Neural progenitor cell (in vitro differentiated cells): ENCODE measurements at regions not wholly inside any gene's neighbourhood (a gene's known extent, or its start where the extent isn't known, plus 50 kb on each side); places are given as distances from the start of the nearest gene placed in this dataset.
"Not testable (repeated sequence)": the region's sequence is repeated elsewhere in the genome, so short reads cannot be mapped to it uniquely, and the experiment has no call there.

ENCODE experiments used
- DNase-seq: peaks from one replicate; pipeline ENCODE4 v3.0.0-alpha.2; 2016; ENCODE audit warnings: low spot score
- H2AFZ ChIP-seq: fragments of 200-600 bp; sonication (generic); replicated peaks from 2 replicates; pipeline ENCODE4 v1.6.1; 2016; ENCODE audit warnings: antibody characterized with exemption
- H3F3A ChIP-seq: fragments of 200-600 bp; sonication (generic); 2 replicates; pipeline ENCODE4 v1.6.1; 2016; ENCODE audit warnings: antibody characterized with exemption, low read depth
- H3K27ac ChIP-seq: fragments of 200-600 bp; sonication (generic); 2 replicates; pipeline ENCODE4 v1.5.1; 2016; ENCODE audit warnings: mild to moderate bottlenecking
- H3K27me3 ChIP-seq: fragments of 200-600 bp; sonication (generic); 2 replicates; pipeline ENCODE4 v1.6.1; 2016; ENCODE audit warnings: mild to moderate bottlenecking, moderate library complexity
- H3K36me3 ChIP-seq: fragments of 200-600 bp; sonication (generic); 2 replicates; pipeline ENCODE4 v1.5.1; 2016
- H3K4me1 ChIP-seq: fragments of 200-600 bp; sonication (generic); 2 replicates; pipeline ENCODE4 v1.6.1; 2016; ENCODE audit warnings: mixed run types
- H3K4me2 ChIP-seq: fragments of 200-600 bp; sonication (generic); 2 replicates; pipeline ENCODE4 v1.6.1; 2016
- H3K4me3 ChIP-seq: fragments of 200-600 bp; sonication (generic); 2 replicates; pipeline ENCODE4 v1.5.1; 2016
- H3K79me2 ChIP-seq: fragments of 200-600 bp; sonication (generic); 2 replicates; pipeline ENCODE4 v1.6.1; 2016; ENCODE audit warnings: low read depth
- H3K9ac ChIP-seq: fragments of 200-600 bp; sonication (generic); 2 replicates; pipeline ENCODE4 v1.6.1; 2016
- H3K9me3 ChIP-seq: fragments of 200-600 bp; sonication (generic); 2 replicates; pipeline ENCODE4 v1.5.1; 2016; ENCODE audit warnings: low read depth
- H4K20me1 ChIP-seq: fragments of 200-600 bp; sonication (generic); 2 replicates; pipeline ENCODE4 v1.6.1; 2016; ENCODE audit warnings: low read depth
- H3K27ac Mint-ChIP-seq: 3 replicates; pipeline ENCODE4 v1.8.0; 2021; ENCODE audit warnings: mixed read lengths
- H3K27me3 Mint-ChIP-seq: 2 replicates; pipeline ENCODE4 v1.8.0; 2022; ENCODE audit warnings: low read depth, mild to moderate bottlenecking, inconsistent platforms, moderate library complexity, mixed read lengths; ENCODE audit not compliant: insufficient read depth
- H3K36me3 Mint-ChIP-seq: 3 replicates; pipeline ENCODE4 v1.8.0; 2021; ENCODE audit warnings: mixed read lengths
- H3K4me1 Mint-ChIP-seq: 3 replicates; pipeline ENCODE4 v1.8.0; 2021; ENCODE audit warnings: mixed read lengths
- H3K4me3 Mint-ChIP-seq: 3 replicates; pipeline ENCODE4 v1.8.0; 2021; ENCODE audit warnings: mild to moderate bottlenecking, moderate library complexity, mixed read lengths
- H3K9me3 Mint-ChIP-seq: 3 replicates; pipeline ENCODE4 v1.8.0; 2020; ENCODE audit warnings: mixed read lengths

DNA sequence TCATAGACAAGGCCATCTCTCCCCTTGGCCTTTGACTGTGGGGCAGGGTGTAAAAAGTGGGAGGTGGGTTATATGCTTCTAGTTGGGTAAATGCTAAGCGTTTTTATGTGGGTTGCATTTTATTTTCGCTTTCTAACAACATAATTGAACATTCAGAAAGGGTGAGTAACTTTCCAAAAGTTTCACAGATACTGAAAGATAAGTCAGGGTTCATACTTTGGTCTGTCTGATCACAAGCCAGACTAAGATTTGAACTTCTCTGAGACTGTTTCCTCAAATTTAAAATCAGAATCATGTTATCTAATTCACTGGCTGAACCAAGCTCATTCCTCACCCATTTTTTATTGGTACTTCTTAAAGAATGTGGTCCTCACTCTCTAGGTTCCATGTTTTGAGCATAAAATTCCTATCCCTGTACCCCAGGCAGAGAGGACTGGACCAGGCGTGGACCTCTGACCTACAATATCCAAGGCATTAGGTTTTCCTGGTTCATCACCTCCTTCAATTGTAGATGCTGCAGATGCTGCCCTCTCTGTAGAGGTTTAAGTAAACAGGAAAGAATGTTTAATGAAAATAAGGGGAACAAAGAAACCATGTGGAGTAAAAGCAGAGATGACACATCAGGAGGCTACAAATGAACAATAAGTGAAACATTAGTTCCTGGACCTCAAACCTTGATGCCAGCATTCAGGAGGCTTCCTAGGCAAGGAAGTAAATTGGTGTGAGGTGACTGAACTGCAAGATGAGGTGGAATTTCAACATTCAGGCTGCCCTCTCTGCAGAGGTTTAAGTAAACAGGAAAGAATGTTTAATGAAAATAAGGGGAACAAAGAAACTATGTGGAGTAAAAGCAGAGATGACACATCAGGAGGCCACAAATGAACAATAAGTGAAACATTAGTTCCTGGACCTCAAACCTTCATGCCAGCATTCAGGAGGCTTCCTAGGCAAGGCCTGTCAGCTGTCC, 198.8 kb upstream of the ZNF658 start:
- not testable (repeated sequence) for H3K36me3 ChIP-seq, H3K9me3 Mint-ChIP-seq, H3K9ac ChIP-seq, H4K20me1 ChIP-seq, H3K27ac Mint-ChIP-seq, DNase-seq, H3K9me3 ChIP-seq, H3K4me1 ChIP-seq, H3F3A ChIP-seq, H3K4me2 ChIP-seq, H3K79me2 ChIP-seq, H3K4me3 ChIP-seq, H3K27me3 ChIP-seq, H3K36me3 Mint-ChIP-seq, H3K4me3 Mint-ChIP-seq, H3K4me1 Mint-ChIP-seq, H3K27ac ChIP-seq, H2AFZ ChIP-seq, H3K27me3 Mint-ChIP-seq

DNA sequence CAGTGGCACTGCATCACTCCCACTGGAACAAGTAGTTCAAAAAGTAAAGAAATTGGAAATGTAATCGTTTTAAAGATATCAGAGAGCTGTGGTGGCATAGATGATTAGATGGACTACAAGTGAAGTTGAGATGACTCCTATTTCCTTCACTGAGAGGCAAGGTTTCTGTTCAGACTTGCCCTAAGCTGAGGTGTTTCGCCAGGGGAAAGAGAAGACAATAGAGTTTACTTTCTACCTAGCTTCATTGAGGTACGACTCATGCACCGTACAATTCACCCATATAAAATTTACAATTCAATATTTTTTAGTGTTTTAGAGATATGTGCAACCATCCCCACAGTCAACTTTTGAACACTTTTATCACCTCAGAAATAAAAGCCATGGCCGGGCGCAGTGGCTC, 189.0 kb upstream of the ZNF658 start:
- H3K4me2 ChIP-seq, H3F3A ChIP-seq, H3K9ac ChIP-seq, H2AFZ ChIP-seq, H3K27ac Mint-ChIP-seq, DNase-seq, H3K27me3 ChIP-seq, H3K9me3 Mint-ChIP-seq, H3K4me1 ChIP-seq, H3K36me3 ChIP-seq, H3K27ac ChIP-seq, H3K27me3 Mint-ChIP-seq, H3K4me1 Mint-ChIP-seq, H3K9me3 ChIP-seq, H3K4me3 Mint-ChIP-seq, H4K20me1 ChIP-seq, H3K4me3 ChIP-seq, H3K36me3 Mint-ChIP-seq, H3K79me2 ChIP-seq: not testable (repeated sequence)

DNA sequence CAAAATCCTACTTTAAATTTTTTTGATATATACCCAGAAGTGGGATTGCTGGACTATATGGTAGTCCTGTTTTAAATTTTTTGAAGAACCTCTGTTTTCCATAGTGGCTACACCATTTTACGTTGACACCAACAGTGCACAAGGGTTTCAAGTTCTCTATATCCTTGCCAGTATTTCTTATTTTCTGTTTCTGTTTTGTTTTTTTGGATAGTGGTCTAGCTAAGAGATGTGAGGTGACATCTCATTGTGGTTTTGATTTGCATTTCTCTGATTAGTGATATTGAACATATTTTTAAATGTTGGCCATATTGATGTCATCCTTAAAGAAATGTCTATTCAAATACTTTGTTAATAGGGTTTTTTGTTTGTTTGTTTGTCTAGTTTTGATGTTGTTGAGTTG, 187.7 kb upstream of the ZNF658 start:
- not testable (repeated sequence) for H3K36me3 Mint-ChIP-seq

DNA sequence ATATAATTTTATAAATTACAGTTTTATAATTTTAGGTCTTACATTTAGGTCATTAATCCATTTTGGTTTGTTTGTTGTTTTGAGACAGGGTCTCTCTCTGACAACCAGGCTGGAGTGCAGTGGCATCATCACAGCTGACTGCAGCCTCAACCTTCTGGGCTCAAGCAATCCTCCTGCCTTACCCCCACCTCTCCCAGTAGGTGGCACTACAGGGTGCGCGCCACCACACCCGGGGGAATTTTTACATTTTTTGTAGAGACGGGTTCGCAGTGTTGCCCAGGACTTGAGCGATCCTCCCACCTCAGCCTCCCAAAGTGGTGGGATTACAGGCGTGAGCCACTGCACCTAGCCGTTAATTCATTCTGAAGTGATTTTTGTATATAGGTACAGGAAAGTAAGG, 187.0 kb upstream of the ZNF658 start:
- H3K4me3 Mint-ChIP-seq, H2AFZ ChIP-seq, H3K4me2 ChIP-seq, H3K9me3 Mint-ChIP-seq, H3K4me3 ChIP-seq, H3K36me3 ChIP-seq, H3K36me3 Mint-ChIP-seq, H3F3A ChIP-seq, DNase-seq, H3K27ac ChIP-seq, H3K4me1 ChIP-seq, H3K9me3 ChIP-seq, H4K20me1 ChIP-seq, H3K4me1 Mint-ChIP-seq, H3K27ac Mint-ChIP-seq, H3K27me3 Mint-ChIP-seq, H3K9ac ChIP-seq, H3K27me3 ChIP-seq, H3K79me2 ChIP-seq: not testable (repeated sequence)

More for the DNA sequence above, 187.7 kb upstream of the ZNF658 start:
- not testable (repeated sequence) for H3K4me3 Mint-ChIP-seq, H3K4me1 ChIP-seq, H3K4me2 ChIP-seq, H3K79me2 ChIP-seq, H3K9me3 Mint-ChIP-seq, H2AFZ ChIP-seq, H3K4me1 Mint-ChIP-seq, H3K9me3 ChIP-seq, H3K9ac ChIP-seq, H3K27ac Mint-ChIP-seq, H3F3A ChIP-seq, H3K36me3 ChIP-seq, H3K4me3 ChIP-seq, H3K27me3 ChIP-seq, H3K27me3 Mint-ChIP-seq, DNase-seq, H4K20me1 ChIP-seq, H3K27ac ChIP-seq

DNA sequence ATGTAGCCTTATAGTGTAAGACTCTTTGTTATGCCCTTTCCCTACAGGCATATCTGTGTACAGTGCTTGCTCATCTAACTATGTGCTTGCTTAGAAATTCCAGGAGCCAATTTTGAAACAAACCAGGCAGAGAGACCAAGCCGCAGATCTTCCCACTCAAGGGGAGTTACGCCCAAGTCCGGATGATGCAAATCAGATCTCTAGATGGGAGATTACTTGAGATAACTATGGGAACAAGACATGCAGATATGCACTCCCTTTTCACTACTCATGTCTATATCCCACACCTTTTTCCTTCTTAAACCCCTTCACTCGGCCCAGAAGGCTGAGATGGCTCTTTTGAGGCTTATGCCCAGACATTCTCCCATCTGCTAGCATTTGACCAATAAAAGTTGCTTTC, 179.7 kb upstream of the ZNF658 start:
- not testable (repeated sequence) for H3K4me2 ChIP-seq, H3K36me3 ChIP-seq, H3K27ac ChIP-seq, H3K27me3 ChIP-seq, H3K27ac Mint-ChIP-seq, H3K79me2 ChIP-seq, H2AFZ ChIP-seq, H3K4me1 Mint-ChIP-seq, H3K4me1 ChIP-seq, H3K27me3 Mint-ChIP-seq, H3K9me3 Mint-ChIP-seq, H3K36me3 Mint-ChIP-seq, DNase-seq, H3K9me3 ChIP-seq, H3F3A ChIP-seq, H3K4me3 ChIP-seq, H4K20me1 ChIP-seq, H3K9ac ChIP-seq, H3K4me3 Mint-ChIP-seq

DNA sequence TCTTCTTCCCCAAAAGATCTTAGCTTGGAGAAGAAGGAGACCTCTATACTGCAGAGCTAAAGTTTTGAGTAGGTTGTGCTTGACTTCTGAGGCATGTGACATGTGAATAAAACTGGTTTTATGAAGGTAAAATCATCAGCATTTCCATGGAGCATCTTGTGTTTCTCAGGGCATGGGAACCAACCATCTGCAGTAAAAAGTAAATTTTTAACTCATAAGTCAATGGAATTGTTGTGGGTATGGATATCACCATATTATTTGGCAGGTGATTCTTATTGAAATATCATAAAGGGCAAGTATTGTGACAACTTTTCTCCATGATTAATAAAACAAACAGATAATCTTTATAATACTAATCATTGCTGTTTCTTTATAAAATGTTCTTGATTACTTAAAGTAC, 173.0 kb upstream of the ZNF658 start:
- H3K27ac Mint-ChIP-seq, H3K4me3 ChIP-seq, H2AFZ ChIP-seq, H3K9me3 ChIP-seq, H3F3A ChIP-seq, H4K20me1 ChIP-seq, H3K4me1 ChIP-seq, H3K79me2 ChIP-seq, DNase-seq, H3K27ac ChIP-seq, H3K27me3 ChIP-seq, H3K4me1 Mint-ChIP-seq, H3K4me2 ChIP-seq, H3K36me3 Mint-ChIP-seq, H3K27me3 Mint-ChIP-seq, H3K9me3 Mint-ChIP-seq, H3K4me3 Mint-ChIP-seq, H3K36me3 ChIP-seq, H3K9ac ChIP-seq: not testable (repeated sequence)

DNA sequence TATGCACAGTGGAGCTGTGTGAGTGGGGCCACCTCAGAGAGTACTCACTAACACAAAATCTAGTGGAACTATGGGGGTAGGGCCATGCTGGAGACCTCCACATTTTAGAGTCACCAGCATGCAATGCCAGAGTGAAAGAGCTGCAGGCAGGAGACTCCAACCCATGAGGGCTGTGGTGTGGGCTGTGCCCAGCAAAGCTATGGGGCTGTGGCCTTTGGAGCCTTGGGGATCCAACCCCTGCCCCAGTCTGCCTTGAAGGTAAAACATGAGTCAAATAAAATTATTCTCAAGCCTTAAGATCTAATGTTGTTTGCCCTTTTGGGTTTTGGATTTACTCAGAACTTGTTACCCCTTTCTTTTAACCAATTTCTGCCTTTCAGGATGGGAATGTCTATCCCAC, 163.8 kb upstream of the ZNF658 start:
- not testable (repeated sequence) for H3K4me1 Mint-ChIP-seq, H3K9me3 ChIP-seq, H3K9me3 Mint-ChIP-seq, DNase-seq, H3K4me3 ChIP-seq, H3K4me3 Mint-ChIP-seq, H3K27ac ChIP-seq, H3K36me3 ChIP-seq, H3K27ac Mint-ChIP-seq, H3K36me3 Mint-ChIP-seq, H3F3A ChIP-seq, H3K27me3 ChIP-seq, H2AFZ ChIP-seq, H4K20me1 ChIP-seq, H3K9ac ChIP-seq, H3K27me3 Mint-ChIP-seq, H3K4me1 ChIP-seq, H3K4me2 ChIP-seq, H3K79me2 ChIP-seq

DNA sequence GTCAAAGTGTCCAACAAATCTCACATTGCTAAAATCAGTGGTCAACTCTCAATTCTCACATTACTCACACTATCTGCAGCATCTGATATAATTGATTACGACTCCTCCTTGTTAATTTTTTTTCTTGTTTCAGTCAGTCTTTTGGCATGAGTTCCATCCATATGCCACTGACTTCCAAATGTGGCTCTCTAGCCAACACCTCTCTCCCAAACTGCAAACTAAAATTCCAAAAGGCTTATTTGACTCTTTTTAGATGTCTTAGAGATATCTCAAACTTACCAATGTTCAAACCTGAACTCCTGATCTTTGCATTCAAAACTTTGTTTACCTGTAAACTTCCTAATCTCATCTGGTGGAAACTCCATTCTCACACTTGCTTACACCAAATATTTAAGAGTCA, 162.1 kb upstream of the ZNF658 start:
- H3K4me2 ChIP-seq, H4K20me1 ChIP-seq, H3K27me3 Mint-ChIP-seq, H3K27me3 ChIP-seq, H3K79me2 ChIP-seq, H3K27ac Mint-ChIP-seq, H3K4me1 ChIP-seq, H3K9me3 ChIP-seq, DNase-seq, H2AFZ ChIP-seq, H3K36me3 Mint-ChIP-seq, H3K36me3 ChIP-seq, H3K9ac ChIP-seq, H3K27ac ChIP-seq, H3K9me3 Mint-ChIP-seq, H3F3A ChIP-seq, H3K4me1 Mint-ChIP-seq, H3K4me3 ChIP-seq, H3K4me3 Mint-ChIP-seq: not testable (repeated sequence)
